Body of pancreas (tissue), 4 donors: ENCODE measurements at regions not wholly inside any gene's neighbourhood (a gene's known extent, or its start where the extent isn't known, plus 50 kb on each side); places are given as distances from the start of the nearest gene placed in this dataset.

Experiments used
- ATAC-seq: fragments of 150-250 bp; one replicate; pipeline ENCODE4 v1.9.1; 2016
- DNase-seq, 4 donors: peaks; one replicate each; pipeline ENCODE4 v3.0.0-alpha.2; 2019
- H3K27ac ChIP-seq, 4 donors: fragments of 200-600 bp; sonication (generic); 1 replicate in 3 of 4; 2 replicates in 1 of 4; pipeline versions ENCODE4 v1.5.1 to v1.6.1; 2016 to 2019; ENCODE audit warnings: mild to moderate bottlenecking in 1 of 4, mixed read lengths in 1 of 4, moderate library complexity in 1 of 4
- H3K27me3 ChIP-seq, 2 donors: fragments of 200-600 bp; sonication (generic); one replicate each; pipeline ENCODE4 v1.6.0; 2016; ENCODE audit warnings: mild to moderate bottlenecking in 1 of 2
- H3K36me3 ChIP-seq, 2 donors: fragments of 200-600 bp; sonication (generic); replicated peaks in 1 of 2; 2 replicates each; pipeline ENCODE4 v1.5.1; 2016; ENCODE audit warnings: low read depth in 2 of 2; ENCODE audit not compliant: insufficient read depth in 1 of 2
- H3K4me1 ChIP-seq: fragments of 200-600 bp; sonication (generic); one replicate; pipeline ENCODE4 v1.6.0; 2016
- H3K4me3 ChIP-seq, 2 donors: fragments of 200-600 bp; sonication (generic); 1 replicate in 1 of 2; 2 replicates in 1 of 2; pipeline ENCODE4 v1.5.1; 2016 to 2019
- H3K9me3 ChIP-seq, 3 donors: fragments of 200-600 bp; sonication (generic); 1 replicate in 2 of 3; 2 replicates in 1 of 3; pipeline ENCODE4 v1.5.1; 2016
- POLR2A ChIP-seq, 3 donors: fragments of 450-650 bp; IDR thresholded peaks; one replicate each; pipeline ENCODE4 v1.6.1; 2016; ENCODE audit warnings: antibody characterized with exemption in 3 of 3, mild to moderate bottlenecking in 2 of 3
- WGBS, 2 donors: methylation state at CpG; one replicate each; pipeline ENCODE4 v1.1.5; 2017; 5-methylcytosine and 5-hydroxymethylcytosine counted together
- intact Hi-C: fragments of 100-400 bp; cut with DNase I; formaldehyde crosslinking; loops from one replicate; pipeline ENCODE4 v1.15.1; 2023
- TF ChIP-seq, protein P1 (sequence below), 7 experiments: fragments of 450-650 bp in 4 of 7; fragments of 200-600 bp in 3 of 7; sonication (generic) in 3 of 7; IDR thresholded peaks; one replicate each; pipeline ENCODE4 v1.5.1; 2016 to 2019; ENCODE audit warnings: antibody characterized with exemption in 7 of 7

DNA sequence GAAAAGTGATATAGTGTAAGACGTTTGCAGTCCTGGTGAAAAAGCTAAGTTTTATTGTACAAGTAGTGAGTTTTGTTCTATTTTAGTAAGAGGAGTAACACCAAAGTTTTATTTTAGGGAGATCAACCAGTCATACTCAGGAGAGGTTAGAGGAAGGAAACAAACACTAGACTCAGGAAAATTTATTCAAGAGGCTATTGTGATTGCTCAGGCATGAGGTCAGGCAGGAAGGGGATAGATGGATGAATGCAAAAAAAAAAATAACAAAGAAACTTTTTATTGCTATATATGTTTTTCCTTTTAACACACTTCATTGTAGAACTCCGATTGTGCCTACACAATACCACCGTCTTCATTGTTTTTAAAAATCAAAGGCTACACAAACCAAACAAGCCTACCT, 189.0 kb downstream of the LYPLAL1 start:
- H3K27me3 ChIP-seq: no peaks in the 10 kb centered on the region
- H3K36me3 ChIP-seq: no peaks in the 10 kb centered on the region
- WGBS, 2 donors: 69 to 80% methylated on average over 3 of the region's 3 CpGs
- no peak overlapping the region for H3K27ac ChIP-seq
- no peak overlapping the region for H3K4me3 ChIP-seq
- no peaks in the 10 kb centered on the region for H3K4me1 ChIP-seq
- DNase-seq (no peak), ATAC-seq (no peak)
- no peaks in the 10 kb centered on the region for H3K9me3 ChIP-seq
- TF ChIP-seq, protein P1, sequence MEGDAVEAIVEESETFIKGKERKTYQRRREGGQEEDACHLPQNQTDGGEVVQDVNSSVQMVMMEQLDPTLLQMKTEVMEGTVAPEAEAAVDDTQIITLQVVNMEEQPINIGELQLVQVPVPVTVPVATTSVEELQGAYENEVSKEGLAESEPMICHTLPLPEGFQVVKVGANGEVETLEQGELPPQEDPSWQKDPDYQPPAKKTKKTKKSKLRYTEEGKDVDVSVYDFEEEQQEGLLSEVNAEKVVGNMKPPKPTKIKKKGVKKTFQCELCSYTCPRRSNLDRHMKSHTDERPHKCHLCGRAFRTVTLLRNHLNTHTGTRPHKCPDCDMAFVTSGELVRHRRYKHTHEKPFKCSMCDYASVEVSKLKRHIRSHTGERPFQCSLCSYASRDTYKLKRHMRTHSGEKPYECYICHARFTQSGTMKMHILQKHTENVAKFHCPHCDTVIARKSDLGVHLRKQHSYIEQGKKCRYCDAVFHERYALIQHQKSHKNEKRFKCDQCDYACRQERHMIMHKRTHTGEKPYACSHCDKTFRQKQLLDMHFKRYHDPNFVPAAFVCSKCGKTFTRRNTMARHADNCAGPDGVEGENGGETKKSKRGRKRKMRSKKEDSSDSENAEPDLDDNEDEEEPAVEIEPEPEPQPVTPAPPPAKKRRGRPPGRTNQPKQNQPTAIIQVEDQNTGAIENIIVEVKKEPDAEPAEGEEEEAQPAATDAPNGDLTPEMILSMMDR (IDR thresholded peaks at IDR 0.05): no peak
- no peak for TF ChIP-seq POLR2A (IDR thresholded peaks at IDR 0.05)
- intact Hi-C loops: loop anchor here (10.0 kb wide), 1 partner anchor 62 kb away; no protein-coding TSS in a partner anchor

DNA sequence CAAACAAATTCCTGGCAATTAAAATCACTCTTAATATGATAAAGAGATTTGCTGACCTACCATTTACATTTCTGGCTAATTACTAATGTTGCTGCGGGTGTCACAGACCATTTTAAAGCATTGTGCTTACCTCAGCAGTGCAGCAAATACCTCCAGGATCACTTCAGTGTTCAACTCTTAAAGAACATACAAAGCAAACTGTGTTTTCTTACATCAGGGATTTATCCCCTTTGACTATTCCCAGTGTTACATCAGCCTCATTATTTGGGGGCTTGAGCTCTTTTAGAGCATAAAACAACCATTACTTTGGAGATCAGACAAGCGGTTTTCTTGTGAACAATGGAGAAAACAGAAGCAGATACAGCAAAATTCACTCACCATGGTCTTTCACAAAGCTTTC, 185.4 kb downstream of the LYPLAL1 start:
- Histone ChIP-seq H3K9me3 (no peaks in the 10 kb centered on the region), H3K4me3 (no peak overlapping the region), H3K4me1 (no peaks in the 10 kb centered on the region), H3K27me3 (no peaks in the 10 kb centered on the region), H3K36me3 (no peaks in the 10 kb centered on the region), H3K27ac (no peak overlapping the region)
- TF ChIP-seq POLR2A (IDR thresholded peaks at IDR 0.05): no peak
- TF ChIP-seq, protein P1 (IDR thresholded peaks at IDR 0.05): no peak
- DNase-seq: no peak
- WGBS, 2 donors: 76 to 84% methylated on average over 2 of the region's 2 CpGs
- intact Hi-C loops: no loop called here
- no peak for ATAC-seq

DNA sequence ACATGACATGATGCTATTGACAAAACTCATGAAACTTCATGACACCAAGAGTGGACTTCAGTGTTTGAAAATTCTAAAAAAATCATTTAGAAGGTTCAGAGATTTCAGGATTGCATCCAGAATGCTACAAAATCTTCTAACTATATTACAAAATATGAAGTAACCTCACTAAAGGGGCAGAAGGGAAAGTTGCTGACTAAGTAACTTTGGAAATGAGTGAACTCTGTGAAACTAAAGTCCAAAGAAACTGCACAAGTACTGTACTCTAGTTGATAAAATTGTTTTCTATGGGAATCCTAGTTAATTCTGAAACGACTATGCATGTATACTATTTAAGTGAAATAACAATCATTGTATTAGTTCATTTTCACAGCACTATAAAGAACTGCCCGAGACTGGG, 184.4 kb downstream of the LYPLAL1 start:
- intact Hi-C loops: no loop called here
- DNase-seq: no peak
- Histone ChIP-seq H3K4me1 (no peaks in the 10 kb centered on the region), H3K36me3 (no peaks in the 10 kb centered on the region), H3K27ac (no peak overlapping the region), H3K4me3 (no peak overlapping the region), H3K27me3 (no peaks in the 10 kb centered on the region), H3K9me3 (no peaks in the 10 kb centered on the region)
- no peak for TF ChIP-seq POLR2A (IDR thresholded peaks at IDR 0.05)
- TF ChIP-seq, protein P1 (IDR thresholded peaks at IDR 0.05): no peak
- 80 to 89% methylated on average over 2 of the region's 2 CpGs for WGBS, 2 donors
- ATAC-seq: no peak

DNA sequence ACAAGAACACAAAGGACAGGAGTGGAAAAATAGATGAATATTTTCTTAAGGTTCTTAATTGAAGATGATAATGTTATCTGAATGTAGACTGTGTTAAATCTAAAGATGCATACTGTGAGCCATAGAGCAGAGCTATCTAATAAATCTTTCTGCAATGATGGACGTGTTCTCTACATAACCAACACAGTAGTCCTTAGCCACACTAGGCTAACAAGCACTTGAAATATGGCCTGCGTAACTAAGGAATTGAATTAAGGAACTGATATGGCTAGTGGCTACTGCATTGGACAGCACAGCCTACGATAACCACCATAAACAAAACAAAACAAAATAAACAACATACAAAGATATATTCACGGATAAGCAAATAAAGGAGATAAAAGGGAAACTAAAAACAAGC, 181.3 kb downstream of the LYPLAL1 start:
- no peaks in the 10 kb centered on the region for H3K9me3 ChIP-seq
- no peak overlapping the region for H3K4me3 ChIP-seq
- ATAC-seq: no peak
- H3K27ac ChIP-seq: no peak overlapping the region
- intact Hi-C loops: no loop called here
- no peaks in the 10 kb centered on the region for H3K27me3 ChIP-seq
- no peak for TF ChIP-seq POLR2A (IDR thresholded peaks at IDR 0.05)
- TF ChIP-seq, protein P1 (IDR thresholded peaks at IDR 0.05): no peak
- no peak for DNase-seq
- peaks cover 6% of the 10 kb centered on the region for H3K4me1 ChIP-seq
- 74 to 81% methylated on average over 4 of the region's 4 CpGs for WGBS, 2 donors
- H3K36me3 ChIP-seq: no peaks in the 10 kb centered on the region

DNA sequence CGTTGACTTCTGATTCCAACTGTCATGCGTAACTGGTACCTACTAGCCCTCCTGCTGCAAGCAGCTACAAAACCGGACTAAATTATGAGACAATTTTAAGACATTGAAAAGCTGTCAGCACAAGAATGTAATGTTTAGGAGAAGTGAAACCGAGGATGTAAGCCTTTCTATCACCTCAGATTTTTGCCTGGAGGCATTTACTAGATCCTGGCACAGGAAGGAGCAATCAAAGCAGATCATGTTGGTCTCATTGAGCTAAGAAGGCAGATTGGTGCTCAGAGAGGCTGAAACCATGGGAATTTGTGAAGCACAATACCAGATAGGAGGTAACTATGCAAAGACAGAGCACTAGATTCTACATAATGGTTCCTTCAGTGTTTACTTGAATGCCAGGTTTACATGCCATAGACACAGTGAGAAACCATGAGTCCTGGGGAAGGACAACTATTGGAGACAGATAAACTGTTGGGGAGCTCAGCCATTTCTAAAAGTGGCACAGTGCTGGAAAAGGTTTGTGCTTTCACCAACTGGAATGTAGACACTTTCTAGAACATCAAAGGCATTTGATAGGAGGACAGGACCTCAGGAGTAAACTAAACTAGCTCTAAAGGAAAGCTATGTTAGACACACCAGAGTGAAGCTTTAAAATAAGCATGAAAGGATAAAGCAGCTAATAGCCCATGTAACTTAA, 179.4 kb downstream of the LYPLAL1 start:
- 79% methylated on average over 4 of the region's 4 CpGs for WGBS, 2 donors
- no peak for DNase-seq
- no peak overlapping the region for H3K4me3 ChIP-seq
- intact Hi-C loops: no loop called here
- TF ChIP-seq, protein P1 (IDR thresholded peaks at IDR 0.05): no peak
- no peak for TF ChIP-seq POLR2A (IDR thresholded peaks at IDR 0.05)
- no peaks in the 10 kb centered on the region for H3K36me3 ChIP-seq
- H3K27me3 ChIP-seq: no peaks in the 10 kb centered on the region
- peaks cover 9% of the 10 kb centered on the region for H3K4me1 ChIP-seq
- H3K27ac ChIP-seq: no peak overlapping the region
- no peaks in the 10 kb centered on the region for H3K9me3 ChIP-seq
- ATAC-seq: no peak
